ENCODE measurements at regions not wholly inside any gene's neighbourhood (a gene's known extent, or its start where the extent isn't known, plus 50 kb on each side); places are given as distances from the start of the nearest gene placed in this dataset.
A peak's percentile ranks its signal among the peaks of the same experiment; 100 is the strongest.
"Not testable (repeated sequence)": the region's sequence is repeated elsewhere in the genome, so short reads cannot be mapped to it uniquely, and the experiment has no call there.

DNA sequence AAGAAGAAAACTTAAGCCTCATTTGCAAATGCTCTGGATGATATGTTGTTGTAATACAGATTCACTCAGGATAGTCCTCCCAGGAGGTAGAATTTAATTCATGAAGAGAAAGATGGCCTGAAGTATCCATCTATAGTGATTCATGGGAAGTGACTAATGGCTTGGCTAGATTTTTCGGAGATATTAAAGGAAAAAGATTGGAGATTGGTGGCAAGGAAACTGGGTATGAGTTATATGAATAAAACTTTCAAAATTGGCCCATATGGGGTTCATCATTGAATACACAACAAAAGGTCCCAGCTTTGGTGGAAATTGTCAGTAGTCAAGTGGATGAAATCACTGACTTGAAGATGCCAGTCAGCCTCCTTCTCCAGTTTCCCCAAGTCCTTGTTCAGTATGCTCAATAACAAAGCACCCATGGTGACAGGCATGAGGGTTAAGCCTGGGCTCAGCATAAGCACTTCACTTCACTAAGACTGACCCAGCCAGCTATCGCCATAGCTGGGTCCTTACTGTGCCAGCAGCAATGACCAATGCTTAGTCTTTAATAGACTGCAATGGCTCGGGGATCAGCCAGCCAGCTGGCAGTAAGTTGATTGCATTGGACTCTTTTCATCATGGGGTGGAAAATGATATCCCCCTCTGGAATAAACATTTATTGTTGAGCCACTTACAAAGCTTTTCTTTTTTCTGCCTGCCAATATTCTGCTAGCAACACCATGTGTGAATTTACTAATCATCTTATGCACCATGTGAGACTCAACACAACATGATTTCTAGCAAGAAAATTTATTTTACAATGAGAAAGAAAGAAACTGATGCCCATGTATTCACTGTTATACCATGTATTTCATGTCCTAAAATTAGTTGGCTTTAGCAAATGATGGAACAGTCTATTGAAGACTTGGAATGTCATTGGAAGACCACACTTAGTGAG is 176.6 kb upstream of the TACR1 start:
- Histone ChIP-seq H3K4me2 (ENCODE audit: low read depth, low read length) (no peak overlapping the region), H3F3A (ENCODE audit: insufficient read depth, low read length) (no peaks in the 10 kb centered on the region), H3K9me2 (replicated peaks; ENCODE audit: insufficient read depth, low read length) (no peaks in the 10 kb centered on the region), H3K27me3 (replicated peaks; ENCODE audit: insufficient read depth, low read length) (no peaks in the 10 kb centered on the region), H3K4me1 (ENCODE audit: low read length) (no peaks in the 10 kb centered on the region), H3K36me3 (replicated peaks; ENCODE audit: insufficient read depth, low read length) (no peaks in the 10 kb centered on the region), H3K27ac (ENCODE audit: low read length) (no peak overlapping the region), H4K20me1 (ENCODE audit: insufficient read depth, low read length) (no peaks in the 10 kb centered on the region), H3K9me3 (replicated peaks; ENCODE audit: insufficient read depth, low read length) (no peaks in the 10 kb centered on the region), H3K4me3 (ENCODE audit: low read length) (no peak overlapping the region), H2AFZ (ENCODE audit: low read length) (no peak overlapping the region), H3K79me2 (ENCODE audit: low read length) (no peaks in the 10 kb centered on the region), H3K9ac (ENCODE audit: low read length) (no peak overlapping the region)
- no peak for DNase-seq
- no peak for TF ChIP-seq EZH2phosphoT487 (IDR thresholded peaks at IDR 0.05; ENCODE audit: low read length)
- TF ChIP-seq EZH2 (optimal IDR thresholded peaks at IDR 0.05; ENCODE audit: low read depth, low read length), result no peak
- TF ChIP-seq, protein P1, sequence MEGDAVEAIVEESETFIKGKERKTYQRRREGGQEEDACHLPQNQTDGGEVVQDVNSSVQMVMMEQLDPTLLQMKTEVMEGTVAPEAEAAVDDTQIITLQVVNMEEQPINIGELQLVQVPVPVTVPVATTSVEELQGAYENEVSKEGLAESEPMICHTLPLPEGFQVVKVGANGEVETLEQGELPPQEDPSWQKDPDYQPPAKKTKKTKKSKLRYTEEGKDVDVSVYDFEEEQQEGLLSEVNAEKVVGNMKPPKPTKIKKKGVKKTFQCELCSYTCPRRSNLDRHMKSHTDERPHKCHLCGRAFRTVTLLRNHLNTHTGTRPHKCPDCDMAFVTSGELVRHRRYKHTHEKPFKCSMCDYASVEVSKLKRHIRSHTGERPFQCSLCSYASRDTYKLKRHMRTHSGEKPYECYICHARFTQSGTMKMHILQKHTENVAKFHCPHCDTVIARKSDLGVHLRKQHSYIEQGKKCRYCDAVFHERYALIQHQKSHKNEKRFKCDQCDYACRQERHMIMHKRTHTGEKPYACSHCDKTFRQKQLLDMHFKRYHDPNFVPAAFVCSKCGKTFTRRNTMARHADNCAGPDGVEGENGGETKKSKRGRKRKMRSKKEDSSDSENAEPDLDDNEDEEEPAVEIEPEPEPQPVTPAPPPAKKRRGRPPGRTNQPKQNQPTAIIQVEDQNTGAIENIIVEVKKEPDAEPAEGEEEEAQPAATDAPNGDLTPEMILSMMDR (IDR thresholded peaks at IDR 0.05; ENCODE audit: low read length), result no peak

DNA sequence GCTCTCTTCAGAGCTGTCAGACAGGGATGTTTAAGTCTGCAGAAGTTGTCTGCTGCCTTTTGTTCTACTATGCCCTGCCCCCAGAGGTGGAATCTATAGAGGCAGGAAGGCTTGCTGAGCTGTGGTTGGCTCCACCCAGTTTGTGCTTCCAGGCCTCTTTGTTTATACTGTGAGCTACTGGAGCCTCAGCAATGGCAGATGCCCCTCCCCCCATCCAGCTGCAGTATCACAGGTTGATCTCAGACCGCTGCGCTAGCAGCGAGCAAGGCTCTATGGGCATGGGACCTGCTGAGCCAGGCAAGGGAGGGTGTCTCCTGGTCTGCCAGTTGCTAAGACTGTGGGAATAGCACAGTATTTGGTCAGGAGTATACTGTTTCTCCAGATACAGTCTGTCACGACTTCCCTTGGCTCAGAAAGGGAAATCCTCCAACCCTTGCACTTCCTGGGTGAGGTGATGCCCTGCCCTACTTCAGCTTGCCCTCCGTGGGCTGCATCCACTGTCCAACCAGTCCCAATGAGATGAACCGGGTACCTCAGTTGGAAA is 175.2 kb upstream of the TACR1 start:
- H3F3A ChIP-seq (ENCODE audit: insufficient read depth, low read length); H3K4me1 ChIP-seq (ENCODE audit: low read length); H3K36me3 ChIP-seq (replicated peaks; ENCODE audit: insufficient read depth, low read length); H4K20me1 ChIP-seq (ENCODE audit: insufficient read depth, low read length); H3K4me2 ChIP-seq (ENCODE audit: low read depth, low read length); H3K9me2 ChIP-seq (replicated peaks; ENCODE audit: insufficient read depth, low read length); H3K79me2 ChIP-seq (ENCODE audit: low read length); H3K4me3 ChIP-seq (ENCODE audit: low read length); H3K9me3 ChIP-seq (replicated peaks; ENCODE audit: insufficient read depth, low read length); H3K27me3 ChIP-seq (replicated peaks; ENCODE audit: insufficient read depth, low read length); H3K27ac ChIP-seq (ENCODE audit: low read length); H2AFZ ChIP-seq (ENCODE audit: low read length); H3K9ac ChIP-seq (ENCODE audit: low read length): not testable (repeated sequence)
- peak; percentile 26 for DNase-seq

DNA sequence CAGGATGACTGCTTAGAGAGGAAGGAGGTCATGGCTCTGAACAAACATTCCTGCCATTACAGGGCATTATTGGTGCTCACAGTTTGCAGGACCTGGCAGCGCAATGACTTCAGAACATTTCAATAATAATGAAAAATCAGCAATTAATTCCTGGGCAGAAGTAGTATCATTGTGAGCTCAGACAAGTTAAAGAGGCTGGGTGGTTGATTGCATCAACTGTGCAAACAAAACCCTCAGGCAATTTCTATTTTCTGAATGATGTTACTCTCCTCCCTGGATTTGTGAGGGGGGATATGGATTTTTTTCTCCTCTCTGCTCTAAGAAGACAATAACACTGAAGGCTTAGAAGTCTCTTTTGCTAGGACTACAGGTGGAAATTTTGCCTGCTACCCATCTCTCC is 168.1 kb upstream of the TACR1 start:
- no peaks in the 10 kb centered on the region for H3F3A ChIP-seq (ENCODE audit: insufficient read depth, low read length)
- H3K4me2 ChIP-seq (ENCODE audit: low read depth, low read length), result no peak overlapping the region
- H2AFZ ChIP-seq (ENCODE audit: low read length), result no peak overlapping the region
- no peak overlapping the region for H3K27ac ChIP-seq (ENCODE audit: low read length)
- no peaks in the 10 kb centered on the region for H3K9me2 ChIP-seq (replicated peaks; ENCODE audit: insufficient read depth, low read length)
- no peaks in the 10 kb centered on the region for H3K4me1 ChIP-seq (ENCODE audit: low read length)
- H3K79me2 ChIP-seq (ENCODE audit: low read length), result no peaks in the 10 kb centered on the region
- no peak overlapping the region for H3K9ac ChIP-seq (ENCODE audit: low read length)
- no peak for TF ChIP-seq EZH2 (optimal IDR thresholded peaks at IDR 0.05; ENCODE audit: low read depth, low read length)
- no peak for TF ChIP-seq EZH2phosphoT487 (IDR thresholded peaks at IDR 0.05; ENCODE audit: low read length)
- TF ChIP-seq, protein P1 (IDR thresholded peaks at IDR 0.05; ENCODE audit: low read length), result no peak
- no peaks in the 10 kb centered on the region for H3K27me3 ChIP-seq (replicated peaks; ENCODE audit: insufficient read depth, low read length)
- H3K4me3 ChIP-seq (ENCODE audit: low read length), result no peak overlapping the region
- no peaks in the 10 kb centered on the region for H3K9me3 ChIP-seq (replicated peaks; ENCODE audit: insufficient read depth, low read length)
- no peak for DNase-seq
- H3K36me3 ChIP-seq (replicated peaks; ENCODE audit: insufficient read depth, low read length), result no peaks in the 10 kb centered on the region
- H4K20me1 ChIP-seq (ENCODE audit: insufficient read depth, low read length), result no peaks in the 10 kb centered on the region

DNA sequence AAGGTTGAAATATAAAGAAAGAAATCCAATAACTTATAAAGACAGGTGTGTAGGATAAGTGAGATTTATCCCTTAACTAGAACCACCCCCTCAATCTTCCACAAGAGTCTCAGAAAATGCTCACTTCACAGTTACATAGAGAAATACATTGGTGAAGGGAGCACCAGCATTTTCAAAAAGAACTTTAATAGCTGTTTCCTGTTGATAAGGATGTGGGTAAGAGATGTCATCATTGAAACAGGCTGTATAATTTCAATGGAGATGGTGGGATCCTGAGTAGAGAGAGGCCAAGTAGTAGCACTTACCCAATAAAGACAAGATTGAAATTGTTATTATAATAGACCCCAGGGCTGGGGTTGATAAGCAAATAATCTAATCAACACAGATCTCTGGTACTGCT is 162.2 kb upstream of the TACR1 start:
- no peak overlapping the region for H3K4me2 ChIP-seq (ENCODE audit: low read depth, low read length)
- no peaks in the 10 kb centered on the region for H4K20me1 ChIP-seq (ENCODE audit: insufficient read depth, low read length)
- H3K79me2 ChIP-seq (ENCODE audit: low read length), result no peaks in the 10 kb centered on the region
- H3K4me1 ChIP-seq (ENCODE audit: low read length), result no peaks in the 10 kb centered on the region
- no peaks in the 10 kb centered on the region for H3K36me3 ChIP-seq (replicated peaks; ENCODE audit: insufficient read depth, low read length)
- no peak for DNase-seq
- H3K4me3 ChIP-seq (ENCODE audit: low read length), result no peak overlapping the region
- no peak overlapping the region for H3K27ac ChIP-seq (ENCODE audit: low read length)
- no peaks in the 10 kb centered on the region for H3K27me3 ChIP-seq (replicated peaks; ENCODE audit: insufficient read depth, low read length)
- TF ChIP-seq, protein P1 (IDR thresholded peaks at IDR 0.05; ENCODE audit: low read length), result no peak
- TF ChIP-seq EZH2phosphoT487 (IDR thresholded peaks at IDR 0.05; ENCODE audit: low read length), result no peak
- TF ChIP-seq EZH2 (optimal IDR thresholded peaks at IDR 0.05; ENCODE audit: low read depth, low read length), result no peak
- H3K9me2 ChIP-seq (replicated peaks; ENCODE audit: insufficient read depth, low read length), result no peaks in the 10 kb centered on the region
- H3K9me3 ChIP-seq (replicated peaks; ENCODE audit: insufficient read depth, low read length), result no peaks in the 10 kb centered on the region
- H3F3A ChIP-seq (ENCODE audit: insufficient read depth, low read length), result no peaks in the 10 kb centered on the region
- no peak overlapping the region for H2AFZ ChIP-seq (ENCODE audit: low read length)
- H3K9ac ChIP-seq (ENCODE audit: low read length), result no peak overlapping the region
